ENCODE measurements at regions not wholly inside any gene's neighbourhood (a gene's known extent, or its start where the extent isn't known, plus 50 kb on each side); places are given as distances from the start of the nearest gene placed in this dataset.

DNA sequence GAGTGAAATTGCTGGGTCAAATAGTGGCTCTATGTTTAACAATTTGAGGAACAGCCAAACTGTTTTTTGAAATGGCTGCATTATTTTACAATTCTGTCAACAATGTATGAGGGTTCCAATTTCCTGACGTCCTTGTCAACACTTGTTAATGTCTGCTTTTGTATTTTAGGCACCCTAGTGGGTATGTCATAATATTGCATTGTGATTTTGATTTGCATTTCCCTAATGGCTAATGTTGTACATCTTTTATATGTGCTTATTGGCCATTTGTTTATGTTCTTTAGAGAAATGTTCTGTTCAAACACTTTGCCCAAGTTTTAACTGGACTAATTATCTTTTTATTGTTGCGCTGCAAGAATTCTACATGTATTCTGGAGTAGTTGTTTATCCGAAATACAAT, 93.2 kb downstream of the GPR65 start:
- Histone ChIP-seq H3K4me1 (replicated peaks in 1 of 4; ENCODE audit: control insufficient read depth in 3 of 4, insufficient read depth in 4 of 4, low read length in 3 of 4) (0 out of 7 replicates have a peak, but pooled peaks cover 0 to 1% (median 0%) of the 10 kb centered on the region in 4 experiments), H4K91ac (replicated peaks; ENCODE audit: insufficient read length, low read length) (no peak overlapping the region), H3K14ac (ENCODE audit: insufficient read length) (no peak overlapping the region), H3K23me2 (ENCODE audit: low read depth, low read length) (no peaks in the 10 kb centered on the region), H3K36me3 (ENCODE audit: control insufficient read depth in 2 of 4, insufficient read depth in 4 of 4, low read length in 3 of 4) (no peaks in the 10 kb centered on the region), H3K79me2 (ENCODE audit: control insufficient read depth in 1 of 2, insufficient read depth in 2 of 2, low read length in 2 of 2) (no peaks in the 10 kb centered on the region), H3K79me1 (ENCODE audit: low read depth, low read length) (no peaks in the 10 kb centered on the region), H2AK5ac (ENCODE audit: low read depth, low read length) (no peak overlapping the region), H3K18ac (ENCODE audit: extremely low read depth, low read length) (no peak overlapping the region), H3K56ac (replicated peaks; ENCODE audit: insufficient read length, low read depth, low read length) (no peak overlapping the region), H3K27ac (ENCODE audit: low read depth, low read length) (no peak overlapping the region), H2BK120ac (replicated peaks; ENCODE audit: low read depth, low read length) (no peak overlapping the region), H3K23ac (ENCODE audit: insufficient read length) (no peak overlapping the region), H3K4me3 (ENCODE audit: extremely low read depth in 1 of 4, insufficient read depth in 2 of 4, low read depth in 3 of 4, low read length in 4 of 4) (no peak overlapping the region), H3K9ac (replicated peaks in 1 of 4; ENCODE audit: extremely low read depth in 1 of 4, low read depth in 3 of 4, low read length in 3 of 4) (no peak overlapping the region), H2BK12ac (ENCODE audit: low read depth, low read length) (no peak overlapping the region), H2BK5ac (ENCODE audit: low read depth, low read length) (no peak overlapping the region), H4K20me1 (replicated peaks in 1 of 2; ENCODE audit: control insufficient read depth in 1 of 2, insufficient read depth in 2 of 2, low read length in 2 of 2) (no peaks in the 10 kb centered on the region), H4K8ac (ENCODE audit: extremely low read depth, insufficient read depth, low read length) (no peak overlapping the region), H3K4me2 (ENCODE audit: insufficient read depth in 1 of 2, low read depth in 2 of 2, low read length in 2 of 2) (no peak overlapping the region), H2BK15ac (ENCODE audit: low read length) (no peak overlapping the region), H3K27me3 (replicated peaks in 1 of 4; ENCODE audit: control insufficient read depth in 3 of 4, extremely low read depth in 1 of 4, insufficient read depth in 3 of 4, low read length in 3 of 4) (no peaks in the 10 kb centered on the region), H3K9me3 (ENCODE audit: insufficient read depth in 2 of 2, low read depth in 1 of 2, low read length in 1 of 2) (no peaks in the 10 kb centered on the region), H3K4ac (replicated peaks; ENCODE audit: insufficient read length, low read depth, low read length) (no peak overlapping the region), H4K5ac (ENCODE audit: insufficient read length, low read depth, low read length) (no peak overlapping the region), H2AFZ (ENCODE audit: low read length) (no peak overlapping the region), H2BK20ac (ENCODE audit: low read length) (no peak overlapping the region)
- ChIA-PET POLR2A (ENCODE audit: partially characterized antibody) (no interaction called here), CTCF (ENCODE audit: partially characterized antibody) (no interaction called here)
- WGBS, 2 experiments (ENCODE audit: extremely low coverage in 1 of 2, insufficient coverage in 1 of 2, insufficient read length in 1 of 2, insufficient replicate concordance in 2 of 2, low coverage in 1 of 2, low lambda C conversion rate in 2 of 2, missing lambda C conversion rate in 1 of 2): 63% methylated on average over 3 of the region's 3 CpGs; no CpG with 5 or more reads in 1 of the 2 experiments
- FAIRE-seq (no peak), DNase-seq (ENCODE audit: low read depth in 1 of 2, low spot score in 2 of 2) (no peak)
- no peak for TF ChIP-seq SP2 (IDR thresholded peaks at IDR 0.05; ENCODE audit: low read length)
